GM19463 (cell line): ENCODE measurements at regions not wholly inside any gene's neighbourhood (a gene's known extent, or its start where the extent isn't known, plus 50 kb on each side); places are given as distances from the start of the nearest gene placed in this dataset.
"Not testable (repeated sequence)": the region's sequence is repeated elsewhere in the genome, so short reads cannot be mapped to it uniquely, and the experiment has no call there.

Experiments used
- ATAC-seq: cut with Tn5 transposase; IDR thresholded peaks from one replicate; pipeline ENCODE4 v1.9.1; 2021; ENCODE audit warnings: mild to moderate bottlenecking, moderate library complexity; ENCODE audit not compliant: unreplicated experiment

GRCh38 chr13:88670509-88670908, 999.3 kb downstream of the SLITRK5 start:
- ATAC-seq, result no peak

GRCh38 chr13:88674841-88675240, 1003.7 kb downstream of the SLITRK5 start:
- no peak for ATAC-seq

- no peak for ATAC-seq
Observed at GRCh38 chr13:88675347-88675996, 1004.3 kb downstream of the SLITRK5 start.

- no peak for ATAC-seq
Observed at GRCh38 chr13:88676016-88676415, 1004.8 kb downstream of the SLITRK5 start.

- no peak for ATAC-seq
Observed at GRCh38 chr13:88685459-88685858, 1014.3 kb downstream of the SLITRK5 start.

- no peak for ATAC-seq
Observed at GRCh38 chr13:88701551-88701950, 1030.4 kb downstream of the SLITRK5 start.

GRCh38 chr13:88704600-88705275, 1033.6 kb downstream of the SLITRK5 start:
- no peak for ATAC-seq

- ATAC-seq, result no peak
Observed at GRCh38 chr13:88707646-88708045, 1036.5 kb downstream of the SLITRK5 start.

- ATAC-seq, result no peak
Observed at GRCh38 chr13:88717946-88718345, 1046.8 kb downstream of the SLITRK5 start.

- ATAC-seq, result no peak
Observed at GRCh38 chr13:88718781-88719180, 1047.6 kb downstream of the SLITRK5 start.

- ATAC-seq, result no peak
Observed at GRCh38 chr13:88726075-88726474, 1054.9 kb downstream of the SLITRK5 start.

- ATAC-seq, result not testable (repeated sequence)
Observed at GRCh38 chr13:88727236-88727635, 1056.1 kb downstream of the SLITRK5 start.

- ATAC-seq, result no peak
Observed at GRCh38 chr13:88729605-88730004, 1058.4 kb downstream of the SLITRK5 start.

- no peak for ATAC-seq
Observed at GRCh38 chr13:88736026-88736425, 1064.9 kb downstream of the SLITRK5 start.

GRCh38 chr13:88739195-88739594, 1068.0 kb downstream of the SLITRK5 start:
- ATAC-seq, result no peak

GRCh38 chr13:88744289-88744688, 1073.1 kb downstream of the SLITRK5 start:
- no peak for ATAC-seq

GRCh38 chr13:88745011-88745410, 1073.8 kb downstream of the SLITRK5 start:
- no peak for ATAC-seq

- no peak for ATAC-seq
Observed at GRCh38 chr13:88752041-88752440, 1080.9 kb downstream of the SLITRK5 start.

- ATAC-seq, result no peak
Observed at GRCh38 chr13:88754141-88754540, 1083.0 kb downstream of the SLITRK5 start.

GRCh38 chr13:88761145-88761544, 1090.0 kb downstream of the SLITRK5 start:
- ATAC-seq, result no peak

GRCh38 chr13:88764103-88764502, 1092.9 kb downstream of the SLITRK5 start:
- no peak for ATAC-seq

- ATAC-seq, result no peak
Observed at GRCh38 chr13:88800505-88800904, 1129.3 kb downstream of the SLITRK5 start.

- ATAC-seq, result no peak
Observed at GRCh38 chr13:88801361-88801760, 1130.2 kb downstream of the SLITRK5 start.
